Skin epidermis (tissue), 12 donors: ENCODE measurements at regions not wholly inside any gene's neighbourhood (a gene's known extent, or its start where the extent isn't known, plus 50 kb on each side); places are given as distances from the start of the nearest gene placed in this dataset.
A peak's percentile ranks its signal among the peaks of the same experiment; 100 is the strongest.

ENCODE experiments used
- H3K27ac ChIP-seq, 21 experiments: fragments of 200-600 bp; sonication (generic) in 11 of 21; one replicate each; pipeline ENCODE4 v1.5.0; 2020; ENCODE audit warnings: mild to moderate bottlenecking in 3 of 21, inconsistent platforms in 2 of 21, moderate library complexity in 2 of 21
- H3K4me3 ChIP-seq, 7 experiments: fragments of 200-600 bp; sonication (generic) in 2 of 7; one replicate each; pipeline ENCODE4 v1.5.0; 2020; ENCODE audit warnings: inconsistent platforms in 2 of 7, mild to moderate bottlenecking in 2 of 7, moderate library complexity in 1 of 7

DNA sequence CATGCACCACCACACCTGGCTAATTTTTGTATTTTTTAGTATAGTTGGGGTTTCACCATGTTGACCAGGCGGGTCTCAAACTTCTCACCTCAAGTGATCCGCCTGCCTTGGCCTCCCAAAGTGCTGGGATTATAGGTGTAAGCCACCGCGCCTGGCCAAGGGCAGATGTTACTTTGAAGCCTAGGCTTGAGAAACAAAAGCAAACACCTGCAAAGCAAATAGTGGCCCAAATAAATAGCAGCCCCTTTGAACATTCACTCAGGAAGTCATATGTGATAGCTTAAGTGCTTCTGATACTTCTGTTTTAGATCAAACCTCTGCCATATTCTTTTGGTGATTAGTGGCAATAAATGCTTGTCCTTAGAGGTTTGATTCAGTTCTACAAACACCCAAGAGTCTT lies 404.5 kb upstream of the SMIM21 start:
- Histone ChIP-seq H3K27ac (no peak overlapping the region), H3K4me3 (no peak overlapping the region)

DNA sequence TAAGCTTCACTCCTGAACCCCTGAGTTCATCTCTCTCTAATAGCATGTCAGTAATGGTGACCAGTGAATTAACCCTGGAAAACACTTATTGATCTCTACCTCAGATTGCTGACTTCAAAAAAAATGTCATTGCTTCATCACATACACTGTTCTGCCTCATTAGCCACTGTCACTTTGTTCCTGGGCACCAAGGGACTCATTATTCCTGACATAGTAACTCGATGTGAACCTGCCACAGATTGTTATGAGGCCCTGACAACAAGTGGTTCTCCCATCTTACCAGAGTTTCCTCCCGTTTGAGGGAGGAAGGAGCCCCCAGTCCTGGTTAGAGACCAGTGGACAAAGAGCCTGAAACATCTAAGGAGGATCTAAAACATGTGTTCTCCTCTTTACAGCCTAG lies 403.3 kb upstream of the SMIM21 start:
- H3K27ac ChIP-seq = no peak overlapping the region
- H3K4me3 ChIP-seq = no peak overlapping the region

- H3K27ac ChIP-seq = no peak overlapping the region
- no peak overlapping the region for H3K4me3 ChIP-seq
Measured at GRCh38 chr18:75829091-75829490, 401.6 kb upstream of the SMIM21 start.

DNA sequence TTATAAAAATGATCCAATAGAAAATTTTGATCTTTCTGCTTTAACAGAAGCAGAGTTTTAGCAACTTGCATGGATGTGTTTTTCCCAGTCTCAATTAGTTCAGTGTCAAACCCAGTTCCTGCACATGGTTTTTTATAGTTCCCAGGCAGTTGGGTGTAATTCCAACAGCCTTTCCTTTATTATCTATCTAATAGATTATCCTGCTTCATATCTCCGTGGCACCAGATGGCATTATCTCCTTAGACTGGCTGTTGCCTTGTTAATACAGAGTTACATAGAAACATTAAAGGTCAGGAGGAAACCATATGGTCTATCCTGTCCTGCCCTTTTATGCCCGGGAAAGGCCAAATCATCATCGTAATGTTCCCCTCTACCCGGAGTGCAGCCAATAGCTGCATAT lies 400.9 kb upstream of the SMIM21 start:
- no peak overlapping the region for H3K4me3 ChIP-seq
- no peak overlapping the region for H3K27ac ChIP-seq

DNA sequence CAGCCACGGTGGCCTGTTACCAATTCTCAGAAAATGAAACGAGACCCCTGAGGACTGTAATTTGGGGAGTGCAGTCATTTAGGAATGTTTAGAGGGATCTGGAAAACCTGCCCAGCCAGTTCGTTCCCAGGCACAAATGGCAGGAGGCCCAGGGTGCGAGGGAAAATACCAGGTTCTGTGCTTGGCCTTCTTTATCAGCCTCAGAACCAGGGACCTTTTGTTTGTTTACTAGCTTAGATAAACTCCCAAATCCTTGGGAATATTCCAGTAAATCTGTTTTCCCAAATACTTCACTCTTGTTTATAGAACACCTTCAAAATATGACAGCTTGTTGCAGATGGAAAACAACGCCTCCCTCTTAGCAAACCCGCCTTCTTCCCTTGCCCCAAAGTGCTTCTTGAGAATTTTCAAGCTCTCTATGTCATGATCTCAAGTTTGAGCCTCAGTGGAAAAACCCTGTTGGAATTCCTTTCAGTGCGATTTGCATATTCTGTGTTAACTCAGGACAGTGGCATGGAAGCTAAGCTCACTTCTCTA lies 400.3 kb upstream of the SMIM21 start:
- no peak overlapping the region for H3K4me3 ChIP-seq
- H3K27ac ChIP-seq = peak overlapping the region in 2 of 21 experiments; percentile 18 to 22

DNA sequence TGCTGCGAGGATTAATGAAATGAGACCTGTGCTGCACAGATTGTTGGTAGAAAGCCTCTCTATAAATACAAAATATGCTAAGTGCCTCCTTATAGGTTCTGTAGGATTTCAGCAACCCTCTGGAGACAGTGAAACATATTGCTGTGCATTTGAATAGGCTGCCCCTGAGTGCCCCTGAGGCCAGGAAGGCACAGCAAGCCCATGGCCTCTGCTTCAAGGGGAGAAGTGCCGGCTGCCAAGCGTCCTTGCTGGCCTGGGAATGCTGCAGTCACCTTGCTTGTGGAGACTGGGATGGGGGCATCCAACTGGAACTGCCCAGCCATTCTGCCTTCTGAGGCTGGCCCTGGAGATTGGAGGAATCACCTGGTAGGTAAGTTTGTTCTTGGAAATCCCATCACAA lies 397.2 kb upstream of the SMIM21 start:
- no peak overlapping the region for H3K27ac ChIP-seq

DNA sequence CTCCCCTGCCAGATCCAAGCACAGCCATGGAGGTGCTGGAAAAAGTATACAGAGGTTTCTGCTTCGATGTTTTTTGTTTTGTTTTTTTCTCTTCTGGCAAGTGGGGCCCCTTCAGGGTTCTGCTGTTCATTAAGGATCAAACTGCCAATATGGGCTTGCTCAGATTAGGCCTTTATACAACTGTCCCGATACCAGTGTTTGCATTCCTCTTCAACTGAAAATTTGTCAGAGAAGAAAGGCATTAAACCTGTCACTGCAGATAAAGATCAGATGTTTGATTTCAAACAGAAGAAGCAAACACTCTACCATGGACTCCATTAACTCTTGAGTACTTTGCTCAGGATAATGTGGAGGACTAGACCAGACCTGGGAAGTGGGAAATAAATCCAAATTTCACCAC lies 396.0 kb upstream of the SMIM21 start:
- Histone ChIP-seq H3K4me3 (no peak overlapping the region), H3K27ac (no peak overlapping the region)

More for the DNA sequence above, 397.2 kb upstream of the SMIM21 start:
- H3K4me3 ChIP-seq = no peak overlapping the region

- Histone ChIP-seq H3K4me3 (no peak overlapping the region), H3K27ac (no peak overlapping the region)
Measured at GRCh38 chr18:75818383-75818782, 390.9 kb upstream of the SMIM21 start.

GRCh38 chr18:75815767-75816166 lies 388.3 kb upstream of the SMIM21 start:
- Histone ChIP-seq H3K4me3 (no peak overlapping the region), H3K27ac (no peak overlapping the region)

DNA sequence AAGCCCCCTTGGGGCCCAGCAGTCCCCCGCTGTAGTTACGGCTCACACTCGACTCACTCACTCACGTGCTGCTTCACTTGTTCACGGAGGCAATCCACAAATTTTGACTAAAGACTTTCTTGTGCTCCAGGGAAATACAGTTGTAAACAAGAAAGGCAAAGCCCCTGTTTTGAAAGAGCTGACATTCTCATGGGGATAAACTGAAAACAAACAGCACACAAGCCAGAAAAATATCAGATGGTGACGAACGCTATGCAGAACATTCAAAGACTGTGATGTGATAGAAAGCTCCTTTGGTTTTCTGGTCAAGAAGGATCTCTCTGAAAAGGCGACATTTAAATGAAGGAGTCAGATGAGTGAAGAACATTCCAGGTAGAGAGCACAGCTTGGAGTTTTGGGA lies 385.3 kb upstream of the SMIM21 start:
- Histone ChIP-seq H3K27ac (no peak overlapping the region), H3K4me3 (no peak overlapping the region)

DNA sequence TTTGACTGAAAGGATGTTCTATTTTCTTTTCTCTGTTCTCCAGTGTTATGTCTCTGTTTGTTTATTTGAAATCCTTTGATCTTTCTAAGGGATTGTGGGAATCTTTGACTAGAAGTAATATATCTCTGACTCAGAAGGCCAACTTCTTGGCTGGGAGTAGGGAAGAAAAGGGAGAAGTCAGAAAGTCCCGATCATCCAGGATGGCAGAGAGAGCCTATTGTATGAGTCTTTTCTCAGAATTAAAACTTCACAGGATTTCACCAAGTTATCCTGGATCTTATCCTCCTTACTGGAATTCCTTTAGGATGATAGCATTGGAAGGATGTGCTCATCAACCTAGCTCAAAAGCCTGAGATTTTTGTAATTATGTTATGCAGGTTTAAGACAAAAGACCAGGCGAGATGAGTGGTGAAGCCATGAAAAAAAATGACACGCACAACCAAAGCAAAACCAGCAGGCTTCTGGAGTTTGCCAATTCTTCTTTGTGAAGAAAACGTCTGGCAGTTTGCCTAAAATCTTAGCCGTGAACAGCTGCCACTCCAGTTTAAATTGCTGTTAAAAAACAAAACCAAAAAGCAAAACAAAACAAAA lies 383.6 kb upstream of the SMIM21 start:
- H3K4me3 ChIP-seq = no peak overlapping the region
- peak overlapping the region in 8 of 21 experiments; percentile 22 to 72 (median 37) for H3K27ac ChIP-seq

GRCh38 chr18:75810516-75810915 lies 383.0 kb upstream of the SMIM21 start:
- Histone ChIP-seq H3K4me3 (no peak overlapping the region), H3K27ac (peak overlapping the region in 8 of 21 experiments; percentile 14 to 72 (median 30))

DNA sequence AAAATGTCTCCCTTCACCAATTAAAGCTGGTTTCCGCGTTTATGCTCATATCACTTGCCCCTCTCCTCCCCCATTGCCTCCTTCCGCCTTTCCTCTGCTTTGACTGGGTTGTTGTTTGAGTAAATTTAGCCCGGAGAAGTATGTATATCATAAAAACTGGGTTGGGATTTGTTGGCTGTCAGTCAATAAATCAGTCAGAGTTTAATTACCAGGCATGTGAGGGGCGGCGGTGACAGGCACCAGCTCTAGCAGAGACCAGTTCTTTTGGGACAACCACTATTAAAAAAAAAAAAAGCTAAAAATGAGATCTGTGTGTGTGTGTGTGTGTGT lies 382.4 kb upstream of the SMIM21 start:
- Histone ChIP-seq H3K4me3 (peak overlapping the region in 1 of 7 experiments; percentile 10), H3K27ac (peak overlapping the region in 6 of 21 experiments; percentile 7 to 71 (median 46))

DNA sequence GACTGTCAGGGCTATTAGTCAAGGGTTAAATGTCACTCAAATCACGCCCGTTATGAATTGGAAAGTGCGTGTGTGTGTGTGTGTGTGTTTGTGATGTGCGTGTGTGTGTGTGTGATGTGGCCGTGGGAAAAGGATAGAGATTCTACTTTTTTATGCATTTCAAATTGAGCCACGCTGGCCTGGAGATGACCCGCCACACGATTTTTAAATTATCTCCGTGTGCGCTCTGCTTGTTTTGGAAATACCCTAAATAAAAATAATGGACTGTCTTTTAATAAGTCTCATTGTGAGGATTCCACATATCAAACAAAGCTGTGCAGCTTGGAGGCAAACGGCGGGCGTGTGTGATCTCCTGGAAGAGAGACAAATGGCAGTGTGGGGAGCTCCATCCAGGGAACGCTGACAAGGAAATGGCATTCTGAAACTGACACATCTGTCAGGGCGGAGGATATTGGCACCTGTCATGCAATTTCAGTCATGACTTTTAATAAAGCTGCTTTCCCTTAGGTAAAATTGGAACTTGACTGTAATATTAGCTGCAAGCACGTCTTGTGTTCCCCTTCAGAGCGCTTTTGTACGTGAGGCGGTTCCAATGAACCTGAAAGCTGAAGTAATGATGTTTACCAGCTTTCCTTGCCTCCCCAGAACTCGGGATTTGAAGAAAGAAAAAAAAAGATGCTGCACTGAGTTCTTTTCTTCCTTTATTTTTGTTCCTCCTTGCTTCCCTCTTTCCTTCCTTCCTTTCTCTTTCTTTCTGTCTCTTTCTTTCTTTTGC lies 381.8 kb upstream of the SMIM21 start:
- Histone ChIP-seq H3K4me3 (peak overlapping the region in 1 of 7 experiments; percentile 10), H3K27ac (peak overlapping the region in 6 of 21 experiments; percentile 7 to 71 (median 46))

DNA sequence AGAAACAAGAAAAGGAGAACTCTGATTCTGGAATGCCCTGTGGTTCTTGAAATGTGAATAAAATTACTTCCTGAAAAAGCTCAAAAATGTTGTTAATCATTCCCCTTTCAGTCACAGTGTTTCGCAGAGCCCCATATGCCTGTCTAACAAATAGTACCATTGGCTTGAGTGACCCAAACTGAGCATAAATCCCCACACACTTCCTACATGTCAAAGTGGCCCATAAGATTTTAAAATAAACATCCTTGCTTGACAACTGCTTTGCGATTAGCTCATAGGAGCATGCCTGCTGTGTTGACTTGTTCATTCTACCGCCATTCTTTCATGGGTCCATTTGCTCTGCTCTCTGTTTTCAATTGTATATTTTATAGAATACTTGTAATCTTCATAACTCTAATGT lies 377.8 kb upstream of the SMIM21 start:
- Histone ChIP-seq H3K27ac (no peak overlapping the region), H3K4me3 (no peak overlapping the region)

DNA sequence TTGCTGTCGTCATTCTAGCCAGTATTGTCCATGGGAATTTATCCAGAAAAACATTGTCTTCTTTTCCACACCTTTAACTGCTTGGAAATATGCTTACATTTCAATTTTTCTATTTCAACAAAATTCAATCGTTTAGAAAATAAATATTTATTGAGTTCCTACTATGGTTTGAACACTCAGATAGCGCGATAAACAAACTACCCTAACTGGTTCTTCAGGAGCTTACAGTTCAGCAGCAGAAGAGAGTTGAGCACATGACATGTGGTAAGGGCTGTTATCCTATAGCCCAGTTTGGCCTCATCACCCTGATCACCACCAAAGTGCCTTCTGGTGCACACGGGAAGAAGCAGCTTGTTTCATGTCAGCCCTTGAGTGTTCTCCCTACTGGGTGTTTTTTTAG lies 375.2 kb upstream of the SMIM21 start:
- Histone ChIP-seq H3K4me3 (no peak overlapping the region), H3K27ac (no peak overlapping the region)

DNA sequence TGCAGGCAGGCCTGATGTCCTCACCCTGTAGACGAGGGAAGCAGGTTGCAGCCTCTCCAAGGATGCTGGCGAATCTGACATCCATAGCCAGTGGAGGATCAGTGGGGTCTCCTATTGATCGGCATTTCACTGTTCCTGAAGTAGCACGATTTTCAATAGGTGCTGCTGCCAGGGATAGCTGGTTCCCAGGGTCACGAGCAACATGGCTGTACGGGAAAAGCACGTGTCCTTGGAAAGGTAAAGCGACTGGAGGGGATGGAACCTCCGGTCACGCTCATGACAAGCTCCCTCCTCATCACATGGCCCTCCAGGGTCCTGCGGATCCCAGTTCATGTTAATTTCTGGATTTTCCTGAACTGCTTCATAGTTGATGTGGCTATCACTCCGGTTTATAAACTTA lies 373.7 kb upstream of the SMIM21 start:
- Histone ChIP-seq H3K27ac (no peak overlapping the region), H3K4me3 (no peak overlapping the region)

GRCh38 chr18:75800331-75800648 lies 372.8 kb upstream of the SMIM21 start:
- no peak overlapping the region for H3K4me3 ChIP-seq

GRCh38 chr18:75799449-75800330 lies 372.2 kb upstream of the SMIM21 start:
- peak overlapping the region in 2 of 21 experiments; percentile 31 to 46 for H3K27ac ChIP-seq
- no peak overlapping the region for H3K4me3 ChIP-seq

More at GRCh38 chr18:75800331-75800648, 372.8 kb upstream of the SMIM21 start:
- H3K27ac ChIP-seq = peak overlapping the region in 2 of 21 experiments; percentile 31 to 46

DNA sequence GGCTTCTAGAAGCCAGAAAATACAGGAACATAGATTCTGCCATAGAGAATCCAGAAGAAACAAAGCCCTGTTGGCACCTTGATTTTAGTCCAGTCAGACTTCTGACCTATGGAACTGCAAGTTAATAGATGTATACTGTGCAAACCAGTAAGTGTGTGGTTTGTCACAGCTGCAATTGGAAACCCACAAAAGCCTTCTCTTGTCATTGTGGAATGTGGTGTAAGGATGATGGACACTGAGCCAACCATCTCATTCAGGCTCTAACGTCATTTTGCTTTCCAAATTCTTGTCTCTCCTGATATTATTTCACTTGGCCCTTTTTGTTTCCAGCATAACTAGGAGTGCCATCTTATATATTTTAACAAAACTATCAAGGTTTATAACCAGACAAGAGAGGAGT lies 369.5 kb upstream of the SMIM21 start:
- Histone ChIP-seq H3K27ac (no peak overlapping the region), H3K4me3 (no peak overlapping the region)
